ENCODE measurements at regions not wholly inside any gene's neighbourhood (a gene's known extent, or its start where the extent isn't known, plus 50 kb on each side); places are given as distances from the start of the nearest gene placed in this dataset.

- FAIRE-seq: no peak
Measured at GRCh38 chr1:193973428-193973827, 787.0 kb upstream of the B3GALT2 start.

GRCh38 chr1:193971595-193971994, 785.2 kb upstream of the B3GALT2 start:
- DNase-seq (ENCODE audit: low spot score): peak; percentile 53
- FAIRE-seq: no peak

More at GRCh38 chr1:193973428-193973827, 787.0 kb upstream of the B3GALT2 start:
- DNase-seq (ENCODE audit: low spot score): no peak

GRCh38 chr1:193960499-193960898, 774.1 kb upstream of the B3GALT2 start:
- no peak for FAIRE-seq
- DNase-seq (ENCODE audit: low spot score): no peak

GRCh38 chr1:193960040-193960439, 773.6 kb upstream of the B3GALT2 start:
- FAIRE-seq: no peak
- no peak for DNase-seq (ENCODE audit: low spot score)

- FAIRE-seq (no peak), DNase-seq (ENCODE audit: low spot score) (no peak)
Measured at GRCh38 chr1:193957556-193958095, 771.2 kb upstream of the B3GALT2 start.

- no peak for FAIRE-seq
- DNase-seq (ENCODE audit: low spot score): no peak
Measured at GRCh38 chr1:193952778-193953374, 766.5 kb upstream of the B3GALT2 start.

GRCh38 chr1:193951984-193952383, 765.6 kb upstream of the B3GALT2 start:
- FAIRE-seq: no peak

GRCh38 chr1:193944454-193944853, 758.0 kb upstream of the B3GALT2 start:
- FAIRE-seq (no peak), DNase-seq (ENCODE audit: low spot score) (no peak)

More at GRCh38 chr1:193951984-193952383, 765.6 kb upstream of the B3GALT2 start:
- no peak for DNase-seq (ENCODE audit: low spot score)

- DNase-seq (ENCODE audit: low spot score): no peak
- no peak for FAIRE-seq
Measured at GRCh38 chr1:193940176-193940575, 753.8 kb upstream of the B3GALT2 start.

- no peak for FAIRE-seq
- DNase-seq (ENCODE audit: low spot score): no peak
Measured at GRCh38 chr1:193939585-193939984, 753.2 kb upstream of the B3GALT2 start.

GRCh38 chr1:193937308-193937707, 750.9 kb upstream of the B3GALT2 start:
- DNase-seq (ENCODE audit: low spot score): no peak
- no peak for FAIRE-seq

- no peak for DNase-seq (ENCODE audit: low spot score)
- FAIRE-seq: no peak
Measured at GRCh38 chr1:193932979-193933378, 746.6 kb upstream of the B3GALT2 start.

- DNase-seq (ENCODE audit: low spot score) (no peak), FAIRE-seq (no peak)
Measured at GRCh38 chr1:193931356-193931755, 744.9 kb upstream of the B3GALT2 start.

- DNase-seq (ENCODE audit: low spot score): no peak
- no peak for FAIRE-seq
Measured at GRCh38 chr1:193929374-193930033, 743.1 kb upstream of the B3GALT2 start.

- no peak for FAIRE-seq
- no peak for DNase-seq (ENCODE audit: low spot score)
Measured at GRCh38 chr1:193927550-193927949, 741.1 kb upstream of the B3GALT2 start.

GRCh38 chr1:193926956-193927355, 740.5 kb upstream of the B3GALT2 start:
- DNase-seq (ENCODE audit: low spot score) (no peak), FAIRE-seq (no peak)

- FAIRE-seq (no peak), DNase-seq (ENCODE audit: low spot score) (no peak)
Measured at GRCh38 chr1:193919827-193920226, 733.4 kb upstream of the B3GALT2 start.

GRCh38 chr1:193916452-193916851, 730.0 kb upstream of the B3GALT2 start:
- FAIRE-seq: no peak
- no peak for DNase-seq (ENCODE audit: low spot score)

- no peak for FAIRE-seq
- no peak for DNase-seq (ENCODE audit: low spot score)
Measured at GRCh38 chr1:193914871-193915270, 728.5 kb upstream of the B3GALT2 start.

- DNase-seq (ENCODE audit: low spot score) (peak; percentile 12), FAIRE-seq (no peak)
Measured at GRCh38 chr1:193909406-193910082, 723.1 kb upstream of the B3GALT2 start.

GRCh38 chr1:193905288-193906085, 719.1 kb upstream of the B3GALT2 start:
- DNase-seq (ENCODE audit: low spot score) (no peak), FAIRE-seq (no peak)

GRCh38 chr1:193891788-193892187, 705.4 kb upstream of the B3GALT2 start:
- FAIRE-seq (no peak), DNase-seq (ENCODE audit: low spot score) (no peak)
